GM12878 (cell line): ENCODE measurements at regions not wholly inside any gene's neighbourhood (a gene's known extent, or its start where the extent isn't known, plus 50 kb on each side); places are given as distances from the start of the nearest gene placed in this dataset.

ENCODE experiments used
- ATAC-seq: fragments of 200-7000 bp; cut with Tn5 transposase; 3 replicates; pipeline ENCODE4 v1.9.1; 2020; ENCODE audit warnings: mild to moderate bottlenecking, moderate library complexity
- BruUV-seq: library from RNA; stranded (reverse); fragments of 400-500 nt; replicated peaks from 2 replicates; lab custom pipeline; 2021; lab: Mats Ljungman, UMichigan
- CTCF ChIA-PET: fragments of 300-600 bp; sonication (Branson Sonifier 250); formaldehyde crosslinking; extraction: SDS; loops from one replicate; lab custom pipeline; 2021; ENCODE audit warnings: inconsistent platforms; lab: Yijun Ruan, JAX
- POLR2A ChIA-PET: fragments of 350-600 bp; formaldehyde crosslinking; extraction: SDS; loops from one replicate; lab custom pipeline; 2021; ENCODE audit warnings: inconsistent platforms; lab: Charles Lee
- RAD21 ChIA-PET: fragments of 300-600 bp; sonication (Branson Sonifier 250); formaldehyde crosslinking; loops from one replicate; lab custom pipeline; 2023; ENCODE audit warnings: antibody characterized with exemption; ENCODE audit not compliant: unreplicated experiment; lab: Charles Lee
- SMC1A ChIA-PET: fragments of 300-600 bp; sonication (Branson Sonifier 250); formaldehyde crosslinking; loops from one replicate; lab custom pipeline; 2023; ENCODE audit not compliant: unreplicated experiment, uncharacterized antibody; lab: Charles Lee
- DNase-seq: peaks from one replicate; pipeline ENCODE4 v3.0.0-alpha.2; 2011; ENCODE audit warnings: low read depth, low spot score
- FAIRE-seq: peaks from 3 replicates; lab custom pipeline; 2011; peaks lifted over from hg19 to GRCh38; lab: Jason Lieb, UNC
- H2AFZ ChIP-seq: 2 replicates; pipeline ENCODE4 v1.6.0; 2011; ENCODE audit warnings: low read depth, low read length, control low read depth; ENCODE audit not compliant: control insufficient read depth
- H3K27ac ChIP-seq: 2 replicates; pipeline ENCODE4 v1.5.1; 2011; ENCODE audit warnings: control low read depth; ENCODE audit not compliant: control insufficient read depth, insufficient read depth
- H3K27me3 ChIP-seq, 2 experiments: replicated peaks in 1 of 2; 2 replicates each; pipeline versions ENCODE4 v1.6.0 to v1.6.1; 2011; ENCODE audit warnings: low read length in 1 of 2; ENCODE audit not compliant: control insufficient read depth in 2 of 2, insufficient read depth in 2 of 2
- H3K36me3 ChIP-seq, 2 experiments: 2 replicates each; pipeline ENCODE4 v1.5.1; 2011; ENCODE audit warnings: low read length in 1 of 2; ENCODE audit not compliant: control insufficient read depth in 2 of 2, insufficient read depth in 2 of 2
- H3K4me1 ChIP-seq: 2 replicates; pipeline ENCODE4 v1.6.1; 2011; ENCODE audit warnings: mild to moderate bottlenecking, low read length, moderate library complexity, mixed read lengths; ENCODE audit not compliant: control insufficient read depth, insufficient read depth
- H3K4me2 ChIP-seq: 2 replicates; pipeline ENCODE4 v1.6.0; 2011; ENCODE audit warnings: control low read depth; ENCODE audit not compliant: control insufficient read depth, insufficient read depth
- H3K4me3 ChIP-seq: fragments of 200-600 bp; sonication (generic); 2 replicates; pipeline ENCODE4 v1.5.1; 2016
- H3K79me2 ChIP-seq: 2 replicates; pipeline ENCODE4 v1.6.0; 2011; ENCODE audit warnings: low read length; ENCODE audit not compliant: control insufficient read depth, insufficient read depth
- H3K9ac ChIP-seq: 2 replicates; pipeline ENCODE4 v1.8.0; 2011; ENCODE audit warnings: low read length, control low read depth, mixed read lengths; ENCODE audit not compliant: control insufficient read depth, insufficient read depth
- H3K9me3 ChIP-seq: replicated peaks from 3 replicates; pipeline ENCODE4 v1.5.1; 2011; ENCODE audit warnings: mild to moderate bottlenecking, low read length; ENCODE audit not compliant: control insufficient read depth, insufficient read depth
- H4K20me1 ChIP-seq: 2 replicates; pipeline ENCODE4 v1.6.0; 2011; ENCODE audit not compliant: control insufficient read depth, insufficient read depth
- ASH2L ChIP-seq: fragments of 300-600, 200-600 bp; sonication (generic); IDR thresholded peaks from 2 replicates; pipeline ENCODE4 v1.6.1; 2017; ENCODE audit warnings: low read depth, mild to moderate bottlenecking, borderline replicate concordance
- ATF2 ChIP-seq: IDR thresholded peaks from 2 replicates; pipeline ENCODE4 v1.6.1; 2012; ENCODE audit warnings: low read length, inconsistent platforms
- CUX1 ChIP-seq: IDR thresholded peaks from 2 replicates; pipeline ENCODE4 v1.6.1; 2012; ENCODE audit warnings: improper control_type of control experiment, low read depth, low read length; ENCODE audit not compliant: insufficient replicate concordance
- FOXM1 ChIP-seq: IDR thresholded peaks from 2 replicates; pipeline ENCODE4 v1.6.1; 2012; ENCODE audit warnings: low read depth, mild to moderate bottlenecking, inconsistent platforms, low read length, moderate library complexity
- IRF3 ChIP-seq: fragments of 450-650 bp; IDR thresholded peaks from 2 replicates; pipeline ENCODE4 v1.6.1; 2014; ENCODE audit warnings: mild to moderate bottlenecking
- KDM1A ChIP-seq: fragments of 200-600 bp; sonication (generic); IDR thresholded peaks from 2 replicates; pipeline ENCODE4 v1.6.1; 2016; ENCODE audit warnings: borderline replicate concordance
- POLR2AphosphoS2 ChIP-seq: IDR thresholded peaks from 2 replicates; pipeline ENCODE4 v1.6.1; 2011; ENCODE audit warnings: low read depth, mild to moderate bottlenecking, low read length, improper control_type of control experiment, moderate library complexity
- RCOR1 ChIP-seq: conservative IDR thresholded peaks from 2 replicates; pipeline ENCODE4 v1.6.1; 2012; ENCODE audit warnings: low read depth, low read length, improper control_type of control experiment
- SRF ChIP-seq, 2 experiments: IDR thresholded peaks; 2 replicates each; pipeline ENCODE4 v1.6.1; 2011; ENCODE audit warnings: low read depth in 2 of 2, low read length in 2 of 2, mild to moderate bottlenecking in 1 of 2, moderate library complexity in 1 of 2
- STAT3 ChIP-seq: IDR thresholded peaks from 2 replicates; pipeline ENCODE4 v1.6.1; 2011; ENCODE audit warnings: low read depth, low read length, improper control_type of control experiment
- ZNF384 ChIP-seq: IDR thresholded peaks from 2 replicates; pipeline ENCODE4 v1.6.1; 2012; ENCODE audit warnings: low read depth, mild to moderate bottlenecking, low read length, improper control_type of control experiment, borderline replicate concordance
- WGBS: methylation state at CpG from one replicate; pipeline ENCODE4 v1.1.6; 2016; ENCODE audit warnings: low lambda C conversion rate; ENCODE audit not compliant: insufficient replicate concordance, insufficient coverage; ENCODE audit errors: missing lambda C conversion rate; 5-methylcytosine and 5-hydroxymethylcytosine counted together
- in situ Hi-C: fragments of 300-500 bp; cut with MboI; formaldehyde crosslinking; loops from 9 replicates; pipeline ENCODE4 v1.14.3; 2018; ENCODE audit warnings: mixed read lengths
- intact Hi-C: fragments of 100-400 bp; cut with micrococcal nuclease; formaldehyde crosslinking; loops from one replicate; pipeline ENCODE4 v1.14.2; 2022; ENCODE audit not compliant: unreplicated experiment
- TF ChIP-seq, protein P1 (sequence below): fragments of 450-650 bp; IDR thresholded peaks from 2 replicates; pipeline ENCODE4 v1.6.1; 2018; ENCODE audit warnings: borderline replicate concordance, mild to moderate bottlenecking; ENCODE audit not compliant: partially characterized antibody
- TF ChIP-seq, protein P2 (sequence below): IDR thresholded peaks from 2 replicates; pipeline ENCODE4 v1.6.1; 2011; ENCODE audit warnings: low read depth, low read length, improper control_type of control experiment, borderline replicate concordance

GRCh38 chr2:228841475-228841874, 429.6 kb downstream of the PID1 start:
- ChIA-PET POLR2A (no interaction called here), SMC1A (no interaction called here), CTCF (no interaction called here), RAD21 (no interaction called here)
- no peaks in the 10 kb centered on the region for H3K36me3 ChIP-seq
- BruUV-seq: no TSS peak
- no peak overlapping the region for H3K27ac ChIP-seq
- DNase-seq: no peak
- no peaks in the 10 kb centered on the region for H3K79me2 ChIP-seq
- H3K9me3 ChIP-seq: no peaks in the 10 kb centered on the region
- H4K20me1 ChIP-seq: no peaks in the 10 kb centered on the region
- no peaks in the 10 kb centered on the region for H3K27me3 ChIP-seq
- FAIRE-seq: no peak
- H3K9ac ChIP-seq: no peak overlapping the region
- intact Hi-C loops (no loop called here), in situ Hi-C loops (no loop called here)
- WGBS: 33% methylated on average over 5 of the region's 5 CpGs
- no peak for ATAC-seq
- no peak overlapping the region for H3K4me3 ChIP-seq
- H3K4me1 ChIP-seq: no peaks in the 10 kb centered on the region
- H3K4me2 ChIP-seq: no peak overlapping the region
- no peak overlapping the region for H2AFZ ChIP-seq
- no peak for TF ChIP-seq KDM1A
- TF ChIP-seq RCOR1: no peak
- TF ChIP-seq, protein P1, sequence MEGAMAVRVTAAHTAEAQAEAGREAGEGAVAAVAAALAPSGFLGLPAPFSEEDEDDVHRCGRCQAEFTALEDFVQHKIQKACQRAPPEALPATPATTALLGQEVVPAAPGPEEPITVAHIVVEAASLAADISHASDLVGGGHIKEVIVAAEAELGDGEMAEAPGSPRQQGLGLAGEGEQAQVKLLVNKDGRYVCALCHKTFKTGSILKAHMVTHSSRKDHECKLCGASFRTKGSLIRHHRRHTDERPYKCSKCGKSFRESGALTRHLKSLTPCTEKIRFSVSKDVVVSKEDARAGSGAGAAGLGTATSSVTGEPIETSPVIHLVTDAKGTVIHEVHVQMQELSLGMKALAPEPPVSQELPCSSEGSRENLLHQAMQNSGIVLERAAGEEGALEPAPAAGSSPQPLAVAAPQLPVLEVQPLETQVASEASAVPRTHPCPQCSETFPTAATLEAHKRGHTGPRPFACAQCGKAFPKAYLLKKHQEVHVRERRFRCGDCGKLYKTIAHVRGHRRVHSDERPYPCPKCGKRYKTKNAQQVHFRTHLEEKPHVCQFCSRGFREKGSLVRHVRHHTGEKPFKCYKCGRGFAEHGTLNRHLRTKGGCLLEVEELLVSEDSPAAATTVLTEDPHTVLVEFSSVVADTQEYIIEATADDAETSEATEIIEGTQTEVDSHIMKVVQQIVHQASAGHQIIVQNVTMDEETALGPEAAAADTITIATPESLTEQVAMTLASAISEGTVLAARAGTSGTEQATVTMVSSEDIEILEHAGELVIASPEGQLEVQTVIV: no peak
- no peak for TF ChIP-seq FOXM1
- TF ChIP-seq SRF (IDR thresholded peaks at IDR 0.05; ENCODE audit: low read depth in 2 of 2, low read length in 2 of 2): no peak
- TF ChIP-seq IRF3: no peak
- TF ChIP-seq CUX1: no peak
- no peak for TF ChIP-seq ASH2L
- TF ChIP-seq POLR2AphosphoS2: no peak
- TF ChIP-seq ATF2: no peak
- no peak for TF ChIP-seq ZNF384
- TF ChIP-seq STAT3: no peak
- TF ChIP-seq, protein P2, sequence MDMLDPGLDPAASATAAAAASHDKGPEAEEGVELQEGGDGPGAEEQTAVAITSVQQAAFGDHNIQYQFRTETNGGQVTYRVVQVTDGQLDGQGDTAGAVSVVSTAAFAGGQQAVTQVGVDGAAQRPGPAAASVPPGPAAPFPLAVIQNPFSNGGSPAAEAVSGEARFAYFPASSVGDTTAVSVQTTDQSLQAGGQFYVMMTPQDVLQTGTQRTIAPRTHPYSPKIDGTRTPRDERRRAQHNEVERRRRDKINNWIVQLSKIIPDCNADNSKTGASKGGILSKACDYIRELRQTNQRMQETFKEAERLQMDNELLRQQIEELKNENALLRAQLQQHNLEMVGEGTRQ: no peak
